ENCODE measurements at regions not wholly inside any gene's neighbourhood (a gene's known extent, or its start where the extent isn't known, plus 50 kb on each side); places are given as distances from the start of the nearest gene placed in this dataset.

- Histone ChIP-seq H3K79me2 (replicated peaks; ENCODE audit: insufficient read depth, low read length) (no peaks in the 10 kb centered on the region), H3K4me3 (ENCODE audit: low read length) (no peak overlapping the region), H3K9me3 (ENCODE audit: low read length) (no peaks in the 10 kb centered on the region), H3K4me2 (ENCODE audit: low read length) (no peak overlapping the region), H3K27me3 (ENCODE audit: insufficient read depth, low read depth, low read length) (no peaks in the 10 kb centered on the region), H3F3A (ENCODE audit: insufficient read depth, low read length, poor library complexity, severe bottlenecking) (no peaks in the 10 kb centered on the region), H3K9ac (ENCODE audit: low read length) (no peak overlapping the region), H3K27ac (ENCODE audit: low read length) (no peak overlapping the region), H3K36me3 (ENCODE audit: insufficient read depth, low read length) (no peaks in the 10 kb centered on the region), H2AFZ (ENCODE audit: low read depth, low read length) (no peak overlapping the region), H4K20me1 (ENCODE audit: insufficient read depth) (no peaks in the 10 kb centered on the region), H3K9me2 (ENCODE audit: insufficient read depth, low read length) (no peaks in the 10 kb centered on the region)
- TF ChIP-seq EZH2 (IDR thresholded peaks at IDR 0.05; ENCODE audit: borderline replicate concordance, insufficient read depth, low read length, poor library complexity, severe bottlenecking) = no peak
- no peak for TF ChIP-seq EP300 (conservative IDR thresholded peaks at IDR 0.05; ENCODE audit: poor library complexity, severe bottlenecking)
- no peak for TF ChIP-seq MXI1 (conservative IDR thresholded peaks at IDR 0.05; ENCODE audit: poor library complexity, severe bottlenecking)
- peak; percentile 18 for TF ChIP-seq RAD21 (conservative IDR thresholded peaks at IDR 0.05)
These were observed 140.9 kb downstream of the CCT6B start for GRCh38 chr17:34820248-34820801.

GRCh38 chr17:34817252-34818035 is 143.8 kb downstream of the CCT6B start:
- no peak overlapping the region for H3K9ac ChIP-seq (ENCODE audit: low read length)
- H3K27ac ChIP-seq (ENCODE audit: low read length) = no peak overlapping the region
- TF ChIP-seq TAF1 (IDR thresholded peaks at IDR 0.05; ENCODE audit: low read depth) (no peak), REST (IDR thresholded peaks at IDR 0.05; ENCODE audit: borderline replicate concordance) (no peak), POLR2AphosphoS5 (IDR thresholded peaks at IDR 0.05) (no peak), EP300 (conservative IDR thresholded peaks at IDR 0.05; ENCODE audit: poor library complexity, severe bottlenecking) (no peak), MXI1 (conservative IDR thresholded peaks at IDR 0.05; ENCODE audit: poor library complexity, severe bottlenecking) (no peak), RAD21 (conservative IDR thresholded peaks at IDR 0.05) (no peak), EZH2 (IDR thresholded peaks at IDR 0.05; ENCODE audit: borderline replicate concordance, insufficient read depth, low read length, poor library complexity, severe bottlenecking) (no peak), SMC3 (conservative IDR thresholded peaks at IDR 0.05; ENCODE audit: poor library complexity) (no peak), CTCF (IDR thresholded peaks at IDR 0.05; ENCODE audit: poor library complexity, severe bottlenecking) (no peak)
- no peaks in the 10 kb centered on the region for H4K20me1 ChIP-seq (ENCODE audit: insufficient read depth)
- no peak overlapping the region for H2AFZ ChIP-seq (ENCODE audit: low read depth, low read length)
- H3K27me3 ChIP-seq (ENCODE audit: insufficient read depth, low read depth, low read length) = no peaks in the 10 kb centered on the region
- H3K4me3 ChIP-seq (ENCODE audit: low read length) = no peak overlapping the region
- H3K9me3 ChIP-seq (ENCODE audit: low read length) = no peaks in the 10 kb centered on the region
- no peaks in the 10 kb centered on the region for H3K36me3 ChIP-seq (ENCODE audit: insufficient read depth, low read length)
- H3K4me2 ChIP-seq (ENCODE audit: low read length) = no peak overlapping the region
- no peaks in the 10 kb centered on the region for H3K79me2 ChIP-seq (replicated peaks; ENCODE audit: insufficient read depth, low read length)
- no peaks in the 10 kb centered on the region for H3F3A ChIP-seq (ENCODE audit: insufficient read depth, low read length, poor library complexity, severe bottlenecking)
- H3K9me2 ChIP-seq (ENCODE audit: insufficient read depth, low read length) = no peaks in the 10 kb centered on the region

Data from neural cell (in vitro differentiated cells).